Heart left ventricle (tissue), 13 donors: ENCODE measurements at regions not wholly inside any gene's neighbourhood (a gene's known extent, or its start where the extent isn't known, plus 50 kb on each side); places are given as distances from the start of the nearest gene placed in this dataset.

Source experiments
- CTCF ChIP-seq, 12 donors: fragments of 200-600 bp; sonication (generic) in 4 of 12; IDR thresholded peaks; one replicate each; pipeline versions ENCODE4 v1.5.0 to v1.8.0; 2018 to 2022; ENCODE audit warnings: antibody characterized with exemption in 12 of 12, mild to moderate bottlenecking in 5 of 12
- POLR2A ChIP-seq, 2 donors: fragments of 450-650 bp; IDR thresholded peaks; one replicate each; pipeline ENCODE4 v1.6.1; 2017; ENCODE audit warnings: antibody characterized with exemption in 2 of 2, mild to moderate bottlenecking in 2 of 2, moderate library complexity in 2 of 2
- donor health status: ischemic (EF 13 %, LVEDD 7.1; RV severe dilation, severe dysfunction).
- donor health status: DM: no; HTN: yes; CAD: no.
- donor health status: DM: no; HTN: no; CAD: no.
- donor health status: ischemic (EF 25% LVEDD 6.9; RV normal size, moderate dysfunction).
- donor health status: ischemic (EF 25% LVEDD 5.7; RV mildly dilated, moderate dysfunction).
- donor health status: ischemic (EF 35%, LVEDD 5.7; RV mildly dilated, moderate dysfunction).
- donor health status: nonischemic (EF 11% LVEDD 7.7; RV severe dilation, severe dysfunction).
- donor health status: DM: yes; HTN: yes; CAD: no.
- donor health status: PGD.
- donor health status: ischemic (EF 29% LVEDD 5.4; RV normal size, mild dysfunction).
- donor health status: nonischemic (EF 23%, LVEDD 6.1; RV moderate dilation, normal function).

GRCh38 chr3:30156586-30157498 lies 449.6 kb upstream of the TGFBR2 start:
- TF ChIP-seq CTCF (IDR thresholded peaks at IDR 0.05) (no peak), POLR2A (IDR thresholded peaks at IDR 0.05) (no peak)
